ENCODE measurements at regions not wholly inside any gene's neighbourhood (a gene's known extent, or its start where the extent isn't known, plus 50 kb on each side); places are given as distances from the start of the nearest gene placed in this dataset.

- peak in 2 of 4 donors; percentile 43 to 50 for TF ChIP-seq EP300 (IDR thresholded peaks at IDR 0.05)
- TF ChIP-seq POLR2A (IDR thresholded peaks at IDR 0.05) = no peak
These were observed 108.5 kb downstream of the ZNF330 start for GRCh38 chr4:141329174-141329569.
